HepG2 (cell line): ENCODE measurements at regions not wholly inside any gene's neighbourhood (a gene's known extent, or its start where the extent isn't known, plus 50 kb on each side); places are given as distances from the start of the nearest gene placed in this dataset.

Experiments
- ATAC-seq: fragments of 200-7000 bp; cut with Tn5 transposase; 3 replicates; pipeline ENCODE4 v1.9.1; 2020; ENCODE audit warnings: mild to moderate bottlenecking, moderate library complexity
- BruUV-seq: library from RNA; stranded (reverse); fragments of 400-500 nt; replicated peaks from 2 replicates; lab custom pipeline; 2021; lab: Mats Ljungman, UMichigan
- CTCF ChIA-PET: fragments of 300-600 bp; formaldehyde crosslinking; extraction: SDS; loops from one replicate; lab custom pipeline; 2021; ENCODE audit warnings: low total read pairs, inconsistent platforms, low intra/inter-chr PET ratio; lab: Yijun Ruan, JAX
- POLR2A ChIA-PET: fragments of 350-600 bp; sonication (Branson Sonifier 250); formaldehyde crosslinking; loops from one replicate; lab custom pipeline; 2020; ENCODE audit warnings: antibody characterized with exemption, inconsistent platforms; lab: Yijun Ruan, JAX
- DNase-seq: peaks from one replicate; pipeline ENCODE4 v3.0.0-alpha.2; 2015; ENCODE audit warnings: low spot score
- FAIRE-seq: peaks from 3 replicates; lab custom pipeline; 2011; peaks lifted over from hg19 to GRCh38; lab: Jason Lieb, UNC
- H2AFZ ChIP-seq: one replicate; pipeline ENCODE4 v1.6.1; 2011; ENCODE audit warnings: low read length, inconsistent platforms
- H3K27ac ChIP-seq: fragments of 300-600 bp; 3 replicates; pipeline ENCODE4 v1.8.0; 2011; ENCODE audit warnings: mixed run types, mild to moderate bottlenecking, mixed read lengths, low read length, inconsistent platforms; ENCODE audit not compliant: insufficient read depth; ENCODE audit errors: extremely low read length
- H3K27me3 ChIP-seq, 2 experiments: fragments of 200-600 bp in 1 of 2; 2 replicates in 1 of 2; 3 replicates in 1 of 2; pipeline versions ENCODE4 v1.6.0 to v1.8.0; 2011; ENCODE audit warnings: low read length in 2 of 2, mild to moderate bottlenecking in 2 of 2, moderate library complexity in 2 of 2, inconsistent platforms in 1 of 2; ENCODE audit not compliant: insufficient read depth in 2 of 2, control insufficient read depth in 1 of 2
- H3K36me3 ChIP-seq, 2 experiments: fragments of 200-600 bp in 1 of 2; replicated peaks in 1 of 2; 2 replicates in 1 of 2; 3 replicates in 1 of 2; pipeline versions ENCODE4 v1.5.1 to v1.8.0; 2011; ENCODE audit warnings: low read length in 2 of 2, inconsistent platforms in 1 of 2; ENCODE audit not compliant: insufficient read depth in 2 of 2, control insufficient read depth in 1 of 2
- H3K4me1 ChIP-seq: 2 replicates; pipeline ENCODE4 v1.5.1; 2012; ENCODE audit warnings: low read length, inconsistent platforms; ENCODE audit not compliant: insufficient read depth
- H3K4me2 ChIP-seq: 2 replicates; pipeline ENCODE4 v1.6.0; 2011; ENCODE audit warnings: low read depth, low read length, inconsistent platforms
- H3K4me3 ChIP-seq, 3 experiments: fragments of 200-600 bp in 1 of 3; sonication (generic), shearing (Covaris generic) in 1 of 3; replicated peaks in 1 of 3; 2 replicates each; pipeline ENCODE4 v1.5.1; 2011 to 2016; ENCODE audit warnings: low read length in 3 of 3, inconsistent platforms in 2 of 3, low read depth in 2 of 3, mild to moderate bottlenecking in 2 of 3, control low read depth in 1 of 3, mixed read lengths in 1 of 3; ENCODE audit not compliant: insufficient read depth in 1 of 3
- H3K79me2 ChIP-seq: one replicate; pipeline ENCODE4 v1.6.1; 2011; ENCODE audit warnings: low read length, inconsistent platforms; ENCODE audit not compliant: insufficient read depth
- H3K9ac ChIP-seq: 2 replicates; pipeline ENCODE4 v1.6.0; 2011; ENCODE audit warnings: mild to moderate bottlenecking, low read depth, low read length, inconsistent platforms; ENCODE audit not compliant: insufficient read depth
- H3K9me3 ChIP-seq: 2 replicates; pipeline ENCODE4 v1.5.1; 2012; ENCODE audit warnings: mild to moderate bottlenecking, low read length
- H4K20me1 ChIP-seq: 2 replicates; pipeline ENCODE4 v1.6.0; 2011; ENCODE audit warnings: inconsistent platforms, mild to moderate bottlenecking, low read length, moderate library complexity; ENCODE audit not compliant: insufficient read depth
- EP300 ChIP-seq, 3 experiments: sonication (generic) in 1 of 3; formaldehyde crosslinking in 1 of 3; IDR thresholded peaks; 2 replicates each; pipeline versions ENCODE4 v1.5.1 to v1.6.1; 2011 to 2020; ENCODE audit warnings: low read depth in 2 of 3, low read length in 2 of 3, borderline replicate concordance in 1 of 3, improper control_type of control experiment in 1 of 3, mild to moderate bottlenecking in 1 of 3, missing genetic modification reagents in 1 of 3, moderate library complexity in 1 of 3
- NR3C1 ChIP-seq: sonication (generic); formaldehyde crosslinking; IDR thresholded peaks from 2 replicates; pipeline ENCODE4 v1.4.0; 2020; ENCODE audit warnings: missing genetic modification reagents
- SATB2 ChIP-seq: sonication (generic); formaldehyde crosslinking; IDR thresholded peaks from 2 replicates; pipeline ENCODE4 v1.5.0; 2020; ENCODE audit warnings: missing genetic modification reagents
- SMAD3 ChIP-seq: sonication (generic); formaldehyde crosslinking; IDR thresholded peaks from 2 replicates; pipeline ENCODE4 v1.4.0; 2020; ENCODE audit warnings: missing genetic modification reagents
- ZNF790 ChIP-seq: sonication (generic); formaldehyde crosslinking; IDR thresholded peaks from 2 replicates; pipeline ENCODE4 v1.8.0; 2022; ENCODE audit warnings: missing genetic modification reagents, mild to moderate bottlenecking, borderline replicate concordance
- ZNF83 ChIP-seq: sonication (generic); formaldehyde crosslinking; IDR thresholded peaks from 2 replicates; pipeline ENCODE4 v1.4.0; 2020; ENCODE audit warnings: missing genetic modification reagents, mild to moderate bottlenecking, borderline replicate concordance
- WGBS: methylation state at CpG from one replicate; pipeline ENCODE4 v1.1.6; 2017; ENCODE audit warnings: low lambda C conversion rate; 5-methylcytosine and 5-hydroxymethylcytosine counted together
- in situ Hi-C: cut with HindIII; loops from 2 replicates; pipeline ENCODE4 v1.10.0; 2017; ENCODE audit warnings: low pct_unique_long_range_greater_than_20kb; ENCODE audit not compliant: extremely low pct_ligation_motif_present
- intact Hi-C: fragments of 100-400 bp; cut with micrococcal nuclease; formaldehyde crosslinking; loops from one replicate; pipeline ENCODE4 v1.10.0; 2022; ENCODE audit not compliant: unreplicated experiment
- TF ChIP-seq, protein P1 (sequence below): sonication (generic); formaldehyde crosslinking; IDR thresholded peaks from 2 replicates; pipeline ENCODE4 v1.5.0; 2020; ENCODE audit warnings: mild to moderate bottlenecking, missing genetic modification reagents
- TF ChIP-seq, protein P2 (sequence below): sonication (generic); formaldehyde crosslinking; IDR thresholded peaks from 2 replicates; pipeline ENCODE4 v1.4.0; 2020; ENCODE audit warnings: missing genetic modification reagents

DNA sequence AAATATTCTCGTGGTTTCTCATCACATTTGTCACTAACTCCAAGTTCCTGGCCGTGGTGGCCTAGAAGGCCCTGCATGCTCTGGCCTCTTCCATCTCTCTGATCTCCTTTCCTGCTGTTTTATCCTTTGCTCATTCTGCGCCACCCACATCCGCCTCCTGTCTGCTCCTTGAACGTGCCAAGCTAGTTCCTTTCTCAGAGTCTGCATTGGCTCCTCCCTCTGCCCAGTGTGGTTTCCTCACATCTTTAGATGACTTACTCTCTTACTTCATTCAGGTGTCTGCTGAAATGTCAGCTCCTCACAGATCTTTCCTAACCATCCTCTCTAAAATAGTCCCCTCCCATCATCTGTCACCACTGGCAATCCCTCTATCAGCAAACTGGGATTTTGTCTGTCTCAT is 158.6 kb upstream of the RBMS1 start:
- DNase-seq = no peak
- H3K36me3 ChIP-seq = no peaks in the 10 kb centered on the region
- in situ Hi-C loops (no loop called here), intact Hi-C loops (no loop called here)
- no peak overlapping the region for H3K27ac ChIP-seq
- ATAC-seq = no peak
- FAIRE-seq = no peak
- no peak overlapping the region for H3K4me3 ChIP-seq
- 15% methylated on average over 5 of the region's 5 CpGs for WGBS
- H2AFZ ChIP-seq = no peak overlapping the region
- H3K27me3 ChIP-seq = no peaks in the 10 kb centered on the region
- no peaks in the 10 kb centered on the region for H3K4me1 ChIP-seq
- no peaks in the 10 kb centered on the region for H3K9me3 ChIP-seq
- no peak overlapping the region for H3K9ac ChIP-seq
- ChIA-PET CTCF (no interaction called here), POLR2A (no interaction called here)
- H4K20me1 ChIP-seq = no peaks in the 10 kb centered on the region
- BruUV-seq = no TSS peak
- no peak overlapping the region for H3K4me2 ChIP-seq
- no peaks in the 10 kb centered on the region for H3K79me2 ChIP-seq
- no peak for TF ChIP-seq NR3C1 (CRISPR knock-in tag)
- TF ChIP-seq ZNF790 (CRISPR knock-in tag) = no peak
- no peak for TF ChIP-seq ZNF83 (CRISPR knock-in tag)
- no peak for TF ChIP-seq EP300 (IDR thresholded peaks at IDR 0.05; ENCODE audit: low read depth in 2 of 2, low read length in 2 of 2)
- no peak for TF ChIP-seq EP300 (CRISPR knock-in tag; IDR thresholded peaks at IDR 0.05; ENCODE audit: borderline replicate concordance)
- TF ChIP-seq, protein P1, sequence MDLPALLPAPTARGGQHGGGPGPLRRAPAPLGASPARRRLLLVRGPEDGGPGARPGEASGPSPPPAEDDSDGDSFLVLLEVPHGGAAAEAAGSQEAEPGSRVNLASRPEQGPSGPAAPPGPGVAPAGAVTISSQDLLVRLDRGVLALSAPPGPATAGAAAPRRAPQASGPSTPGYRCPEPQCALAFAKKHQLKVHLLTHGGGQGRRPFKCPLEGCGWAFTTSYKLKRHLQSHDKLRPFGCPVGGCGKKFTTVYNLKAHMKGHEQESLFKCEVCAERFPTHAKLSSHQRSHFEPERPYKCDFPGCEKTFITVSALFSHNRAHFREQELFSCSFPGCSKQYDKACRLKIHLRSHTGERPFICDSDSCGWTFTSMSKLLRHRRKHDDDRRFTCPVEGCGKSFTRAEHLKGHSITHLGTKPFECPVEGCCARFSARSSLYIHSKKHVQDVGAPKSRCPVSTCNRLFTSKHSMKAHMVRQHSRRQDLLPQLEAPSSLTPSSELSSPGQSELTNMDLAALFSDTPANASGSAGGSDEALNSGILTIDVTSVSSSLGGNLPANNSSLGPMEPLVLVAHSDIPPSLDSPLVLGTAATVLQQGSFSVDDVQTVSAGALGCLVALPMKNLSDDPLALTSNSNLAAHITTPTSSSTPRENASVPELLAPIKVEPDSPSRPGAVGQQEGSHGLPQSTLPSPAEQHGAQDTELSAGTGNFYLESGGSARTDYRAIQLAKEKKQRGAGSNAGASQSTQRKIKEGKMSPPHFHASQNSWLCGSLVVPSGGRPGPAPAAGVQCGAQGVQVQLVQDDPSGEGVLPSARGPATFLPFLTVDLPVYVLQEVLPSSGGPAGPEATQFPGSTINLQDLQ (CRISPR knock-in tag) = no peak
- TF ChIP-seq SMAD3 (CRISPR knock-in tag) = no peak
- TF ChIP-seq SATB2 = no peak
- TF ChIP-seq, protein P2, sequence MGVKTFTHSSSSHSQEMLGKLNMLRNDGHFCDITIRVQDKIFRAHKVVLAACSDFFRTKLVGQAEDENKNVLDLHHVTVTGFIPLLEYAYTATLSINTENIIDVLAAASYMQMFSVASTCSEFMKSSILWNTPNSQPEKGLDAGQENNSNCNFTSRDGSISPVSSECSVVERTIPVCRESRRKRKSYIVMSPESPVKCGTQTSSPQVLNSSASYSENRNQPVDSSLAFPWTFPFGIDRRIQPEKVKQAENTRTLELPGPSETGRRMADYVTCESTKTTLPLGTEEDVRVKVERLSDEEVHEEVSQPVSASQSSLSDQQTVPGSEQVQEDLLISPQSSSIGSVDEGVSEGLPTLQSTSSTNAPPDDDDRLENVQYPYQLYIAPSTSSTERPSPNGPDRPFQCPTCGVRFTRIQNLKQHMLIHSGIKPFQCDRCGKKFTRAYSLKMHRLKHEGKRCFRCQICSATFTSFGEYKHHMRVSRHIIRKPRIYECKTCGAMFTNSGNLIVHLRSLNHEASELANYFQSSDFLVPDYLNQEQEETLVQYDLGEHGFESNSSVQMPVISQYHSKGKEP (CRISPR knock-in tag) = no peak
